Bone marrow (tissue), 2 donors: ENCODE measurements at regions not wholly inside any gene's neighbourhood (a gene's known extent, or its start where the extent isn't known, plus 50 kb on each side); places are given as distances from the start of the nearest gene placed in this dataset.

Experiments used
- DNase-seq, 2 donors: peaks; one replicate each; lab custom pipeline; 2025; lab: John Stamatoyannopoulos, UW

GRCh38 chr2:6068429-6068828, 376.2 kb downstream of the SOX11 start:
- no peak for DNase-seq

- DNase-seq = no peak
Measured at GRCh38 chr2:6069381-6069780, 377.2 kb downstream of the SOX11 start.

DNA sequence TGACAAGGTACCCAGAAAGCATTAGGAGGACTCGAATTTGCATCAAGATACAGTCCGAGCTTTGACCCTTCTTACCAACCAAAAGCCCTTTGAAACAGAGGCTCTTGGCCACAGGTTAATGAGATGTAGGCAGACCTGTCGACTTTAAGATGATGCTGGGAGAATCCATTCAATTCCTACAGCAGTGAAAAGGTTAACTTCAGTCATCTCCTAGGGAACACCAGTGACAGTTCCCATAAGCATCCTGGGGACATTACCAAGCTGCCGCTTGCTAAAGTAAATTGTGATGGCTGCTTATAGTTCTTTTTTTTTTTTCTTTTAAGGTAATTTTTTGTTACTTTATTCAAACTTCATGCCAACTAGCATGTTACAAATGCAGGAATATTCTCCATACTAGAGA, 379.3 kb downstream of the SOX11 start:
- DNase-seq = no peak

DNA sequence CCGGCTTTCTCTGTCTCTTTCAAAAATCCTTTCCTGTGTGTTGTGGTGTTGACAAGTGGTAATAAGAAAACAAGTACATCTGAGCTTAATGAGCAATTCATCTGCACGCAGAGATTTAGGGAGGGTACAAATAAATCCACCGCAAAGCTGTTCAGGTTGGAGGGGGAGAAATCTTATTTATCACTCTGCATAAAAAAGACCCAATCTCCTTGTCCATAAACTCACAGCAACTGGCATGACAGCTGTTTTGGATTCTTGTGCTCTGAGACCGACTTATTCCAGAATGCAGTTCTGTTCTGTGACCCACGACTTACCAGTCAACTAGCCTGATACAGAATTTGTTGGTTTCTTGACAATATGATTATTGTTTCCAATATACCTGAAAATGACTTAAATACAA, 380.1 kb downstream of the SOX11 start:
- no peak for DNase-seq

DNA sequence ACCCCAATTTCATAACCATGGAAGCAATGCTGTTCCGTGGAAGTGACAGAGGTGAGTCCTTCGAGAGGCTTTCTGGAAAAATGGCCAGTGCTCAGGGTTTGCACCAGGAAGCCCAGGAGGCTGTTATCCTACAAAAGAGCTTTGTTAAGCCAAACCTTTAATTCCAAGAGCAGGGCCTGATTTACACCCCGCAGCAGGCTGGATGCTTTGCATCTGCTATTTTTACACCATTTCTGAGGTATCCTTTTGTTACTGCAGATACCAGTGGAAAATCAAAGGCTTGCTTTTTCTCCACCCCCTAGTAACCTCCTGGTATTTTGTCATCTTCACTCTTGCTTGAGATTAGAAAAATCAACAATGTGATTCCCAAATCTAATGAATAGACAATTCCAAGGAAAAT, 380.6 kb downstream of the SOX11 start:
- DNase-seq = no peak

GRCh38 chr2:6073191-6074088, 381.3 kb downstream of the SOX11 start:
- no peak for DNase-seq

DNA sequence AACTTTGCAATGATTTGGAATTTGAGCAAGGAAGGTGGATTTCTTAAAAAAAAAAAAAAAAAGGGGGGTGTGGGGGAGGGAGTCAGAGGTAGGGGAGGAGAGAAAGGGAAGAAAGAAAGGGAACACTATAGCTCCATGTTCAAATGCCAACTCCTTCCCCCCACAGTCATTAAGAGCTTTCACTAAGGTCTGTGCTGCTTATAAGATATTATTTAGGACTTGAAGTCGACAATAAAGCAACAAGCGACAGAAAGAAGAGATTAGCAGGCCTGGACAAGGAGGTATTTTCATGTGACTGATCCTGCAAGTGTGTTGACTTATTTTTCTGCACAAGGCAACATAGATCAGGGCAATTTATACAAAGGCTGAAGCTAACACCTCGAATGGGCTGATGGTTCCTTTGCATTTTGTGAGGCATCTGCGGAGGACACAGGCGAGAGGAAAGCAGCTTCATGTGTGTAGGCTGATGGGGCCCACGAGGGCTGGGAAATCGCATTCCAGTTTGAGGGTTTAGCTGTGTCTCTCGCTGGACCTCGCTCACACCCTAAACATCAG, 382.0 kb downstream of the SOX11 start:
- no peak for DNase-seq

DNA sequence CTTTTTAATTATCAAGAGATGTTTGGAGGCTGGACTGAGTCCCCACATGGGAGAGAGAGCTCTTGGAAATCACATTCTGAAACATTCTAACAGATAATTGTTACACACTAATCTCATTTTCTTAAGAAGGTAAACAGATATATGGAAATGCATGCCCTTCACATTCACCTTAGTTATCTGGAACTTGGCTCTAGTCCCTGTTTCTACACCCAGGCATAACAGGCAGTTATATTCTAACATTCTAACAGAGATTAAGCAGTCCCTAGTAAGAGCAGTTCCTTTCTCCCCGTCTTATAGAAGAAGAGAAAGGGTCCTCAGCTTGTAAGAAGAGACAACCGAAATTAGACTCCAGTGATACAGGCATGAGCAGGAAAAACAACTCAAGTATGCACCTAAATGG, 385.4 kb downstream of the SOX11 start:
- DNase-seq = no peak

- DNase-seq = no peak
Measured at GRCh38 chr2:6078414-6078813, 386.2 kb downstream of the SOX11 start.

DNA sequence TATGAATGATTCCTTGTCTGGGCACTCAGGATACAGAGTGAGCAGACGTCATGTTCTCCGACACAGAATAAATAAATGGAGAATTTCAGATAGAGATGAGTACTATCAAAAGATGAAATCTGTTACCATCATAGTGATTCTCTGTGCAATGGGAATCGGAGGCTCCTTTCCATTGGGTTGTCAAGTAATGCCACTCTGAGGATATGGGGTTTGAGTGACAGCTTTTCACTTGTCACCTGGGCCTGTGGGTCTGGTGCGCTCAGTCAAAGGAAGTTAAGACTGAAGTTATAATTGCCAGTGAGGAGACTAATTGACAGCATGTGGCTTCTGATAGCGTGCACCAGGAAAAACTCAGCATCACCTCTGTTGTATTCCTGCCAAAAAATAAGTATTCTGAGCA, 387.2 kb downstream of the SOX11 start:
- DNase-seq = no peak

GRCh38 chr2:6080932-6081753, 389.0 kb downstream of the SOX11 start:
- no peak for DNase-seq

GRCh38 chr2:6081955-6082624, 389.9 kb downstream of the SOX11 start:
- DNase-seq = no peak

DNA sequence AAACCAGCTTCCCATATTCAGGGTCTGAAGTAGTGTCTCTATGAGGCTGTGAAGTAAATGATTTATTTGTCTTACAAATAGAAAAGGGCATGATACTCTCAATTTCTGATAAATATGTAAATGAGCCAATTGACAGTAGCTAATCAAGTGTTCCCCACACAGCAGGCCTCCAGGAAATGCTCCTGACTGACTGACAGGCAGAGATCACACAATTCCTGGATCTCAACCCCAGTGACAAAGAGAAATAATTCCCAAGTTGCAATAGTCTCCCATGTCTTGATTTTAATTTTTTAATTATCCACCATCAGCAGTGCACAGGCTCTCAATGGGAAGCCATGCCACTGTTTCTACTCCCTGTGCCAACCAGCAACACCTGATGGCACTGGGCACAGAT, 390.4 kb downstream of the SOX11 start:
- DNase-seq = no peak

- DNase-seq = no peak
Measured at GRCh38 chr2:6083136-6083535, 391.0 kb downstream of the SOX11 start.

GRCh38 chr2:6089474-6089873, 397.3 kb downstream of the SOX11 start:
- DNase-seq = no peak

DNA sequence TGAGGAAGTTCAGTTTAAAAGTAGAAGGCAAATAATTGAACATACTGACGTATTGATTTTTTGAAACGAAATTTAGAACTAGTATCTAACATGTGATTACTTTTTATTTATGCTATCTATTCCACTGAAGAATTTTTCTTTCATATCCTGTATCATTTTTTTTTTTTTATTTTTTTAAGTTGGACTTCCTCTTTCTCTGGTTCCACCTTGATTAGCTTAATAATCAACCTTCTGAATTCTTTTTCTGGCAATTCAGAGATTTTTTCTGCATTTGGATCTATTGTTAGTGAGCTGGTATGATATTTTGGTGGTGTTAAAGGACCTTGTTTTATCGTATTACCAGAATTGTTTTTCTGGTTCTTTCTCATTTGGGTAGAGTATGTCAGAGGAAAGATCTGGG, 411.2 kb downstream of the SOX11 start:
- DNase-seq = no peak

GRCh38 chr2:6103949-6104348, 411.8 kb downstream of the SOX11 start:
- DNase-seq = no peak

- no peak for DNase-seq
Measured at GRCh38 chr2:6107290-6107689, 415.1 kb downstream of the SOX11 start.

GRCh38 chr2:6109831-6110230, 417.6 kb downstream of the SOX11 start:
- no peak for DNase-seq

DNA sequence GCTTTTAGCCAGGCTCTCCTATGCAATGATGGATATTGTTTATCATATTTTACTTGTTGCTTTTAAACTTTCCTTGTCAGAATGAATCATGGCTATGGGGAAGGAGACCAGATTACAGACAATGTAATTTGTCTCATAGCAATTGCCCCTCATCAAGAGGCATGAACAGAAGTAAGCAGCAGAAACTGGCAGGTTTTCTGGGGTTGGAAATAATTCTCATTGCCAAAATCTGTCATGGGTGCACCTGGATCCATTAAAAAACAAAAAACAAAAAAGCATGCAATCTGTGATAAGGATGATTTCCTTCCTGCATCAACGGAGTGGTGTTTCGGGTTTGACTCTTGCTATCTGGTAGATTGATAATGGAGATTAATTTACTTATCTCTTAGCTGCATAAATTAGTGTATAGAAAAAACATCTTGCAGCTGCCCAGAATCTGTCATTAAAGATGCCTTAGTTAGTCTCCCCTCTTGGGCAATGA, 419.6 kb downstream of the SOX11 start:
- no peak for DNase-seq

DNA sequence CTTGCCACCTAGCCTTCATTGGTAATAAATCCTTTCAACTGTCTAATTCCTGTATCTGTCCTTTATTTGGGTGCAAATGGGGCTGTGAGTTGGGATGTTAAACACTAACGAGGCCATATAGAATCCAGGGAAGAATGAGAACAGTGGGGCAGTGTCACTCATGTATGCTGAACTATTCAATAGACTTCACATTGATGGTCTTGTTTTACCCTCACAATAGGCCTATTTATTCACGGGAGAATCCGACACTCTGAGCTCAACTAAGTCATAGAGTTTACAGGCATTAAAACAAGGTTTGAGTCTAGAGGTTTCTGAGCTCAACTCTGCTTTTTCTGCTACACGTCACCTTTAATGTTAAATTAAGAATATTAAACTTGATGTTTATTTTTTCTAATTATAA, 421.6 kb downstream of the SOX11 start:
- no peak for DNase-seq

DNA sequence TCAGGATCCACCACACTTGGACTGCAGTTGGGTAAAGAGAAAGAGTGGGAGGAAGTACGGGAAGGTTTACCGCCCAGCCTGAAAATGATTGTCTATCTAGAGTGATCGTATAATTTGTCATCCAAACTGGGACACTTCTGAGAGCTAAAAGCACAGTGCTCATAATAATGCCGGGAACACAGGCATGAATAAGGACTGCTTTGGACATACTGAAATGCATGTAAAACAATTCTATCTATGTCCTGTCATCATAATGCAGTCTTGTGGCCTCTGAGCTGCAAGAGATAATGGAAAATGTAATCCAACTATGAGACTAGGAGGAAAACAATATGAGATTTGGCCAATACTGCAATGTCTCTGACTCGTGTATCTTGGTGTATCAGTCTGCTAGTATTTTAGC, 435.5 kb downstream of the SOX11 start:
- DNase-seq = no peak
